ENCODE measurements at regions not wholly inside any gene's neighbourhood (a gene's known extent, or its start where the extent isn't known, plus 50 kb on each side); places are given as distances from the start of the nearest gene placed in this dataset.
"Not testable (repeated sequence)": the region's sequence is repeated elsewhere in the genome, so short reads cannot be mapped to it uniquely, and the experiment has no call there.

- DNase-seq, result no peak
These were observed 288.1 kb downstream of the TMX3 start for GRCh38 chr18:68426731-68427315.

- DNase-seq, result no peak
These were observed 296.0 kb downstream of the TMX3 start for GRCh38 chr18:68418881-68419280.

GRCh38 chr18:68418226-68418868 lies 296.6 kb downstream of the TMX3 start:
- no peak for DNase-seq

GRCh38 chr18:68417826-68418225 lies 297.1 kb downstream of the TMX3 start:
- DNase-seq, result no peak

GRCh38 chr18:68417166-68417799 lies 297.6 kb downstream of the TMX3 start:
- DNase-seq, result no peak

- DNase-seq, result no peak
These were observed 300.5 kb downstream of the TMX3 start for GRCh38 chr18:68414407-68414806.

GRCh38 chr18:68409576-68409975 lies 305.3 kb downstream of the TMX3 start:
- no peak for DNase-seq

- no peak for DNase-seq
These were observed 308.1 kb downstream of the TMX3 start for GRCh38 chr18:68406761-68407160.

GRCh38 chr18:68402784-68403183 lies 312.1 kb downstream of the TMX3 start:
- no peak for DNase-seq

- DNase-seq, result no peak
These were observed 314.0 kb downstream of the TMX3 start for GRCh38 chr18:68400889-68401288.

- DNase-seq, result no peak
These were observed 315.2 kb downstream of the TMX3 start for GRCh38 chr18:68399721-68400120.

- DNase-seq, result no peak
These were observed 317.5 kb downstream of the TMX3 start for GRCh38 chr18:68397241-68398035.

GRCh38 chr18:68394705-68395104 lies 320.2 kb downstream of the TMX3 start:
- no peak for DNase-seq

GRCh38 chr18:68391801-68392200 lies 323.1 kb downstream of the TMX3 start:
- no peak for DNase-seq

- DNase-seq, result no peak
These were observed 327.7 kb downstream of the TMX3 start for GRCh38 chr18:68387246-68387645.

GRCh38 chr18:68383979-68384378 lies 330.9 kb downstream of the TMX3 start:
- not testable (repeated sequence) for DNase-seq

- DNase-seq, result no peak
These were observed 338.0 kb downstream of the TMX3 start for GRCh38 chr18:68376926-68377325.

GRCh38 chr18:68362907-68363306 lies 352.0 kb downstream of the TMX3 start:
- no peak for DNase-seq

GRCh38 chr18:68355637-68356036 lies 359.3 kb downstream of the TMX3 start:
- no peak for DNase-seq

GRCh38 chr18:68354176-68354575 lies 360.7 kb downstream of the TMX3 start:
- DNase-seq, result no peak

GRCh38 chr18:68342039-68342659 lies 372.8 kb downstream of the TMX3 start:
- DNase-seq, result no peak

GRCh38 chr18:68340606-68341005 lies 374.3 kb downstream of the TMX3 start:
- DNase-seq, result no peak

GRCh38 chr18:68330658-68331057 lies 384.2 kb downstream of the TMX3 start:
- no peak for DNase-seq

All from NCI-H526 treated with DMSO at 0.1 percent for 48 hours (cell line).